ENCODE measurements at regions not wholly inside any gene's neighbourhood (a gene's known extent, or its start where the extent isn't known, plus 50 kb on each side); places are given as distances from the start of the nearest gene placed in this dataset.

DNA sequence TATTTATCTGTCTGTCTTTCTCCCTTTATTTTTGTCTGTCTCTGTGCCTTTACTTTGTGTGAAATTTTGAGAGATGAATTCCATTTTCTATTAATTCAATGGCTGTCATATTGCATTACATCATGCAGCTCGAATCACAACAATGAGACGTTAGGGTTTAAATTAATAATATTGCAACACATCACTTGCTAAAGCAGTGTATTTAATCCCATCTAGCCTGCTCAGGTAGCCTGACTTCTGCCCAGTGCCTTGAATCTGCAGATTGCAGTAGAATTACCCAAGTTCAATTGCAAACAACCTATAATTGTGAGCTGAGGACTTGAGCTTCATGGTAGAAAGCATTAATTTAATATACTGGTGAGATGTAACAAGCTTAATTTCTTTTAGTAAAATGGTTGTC, 235.7 kb upstream of the TSHZ2 start:
- TF ChIP-seq, protein P1, sequence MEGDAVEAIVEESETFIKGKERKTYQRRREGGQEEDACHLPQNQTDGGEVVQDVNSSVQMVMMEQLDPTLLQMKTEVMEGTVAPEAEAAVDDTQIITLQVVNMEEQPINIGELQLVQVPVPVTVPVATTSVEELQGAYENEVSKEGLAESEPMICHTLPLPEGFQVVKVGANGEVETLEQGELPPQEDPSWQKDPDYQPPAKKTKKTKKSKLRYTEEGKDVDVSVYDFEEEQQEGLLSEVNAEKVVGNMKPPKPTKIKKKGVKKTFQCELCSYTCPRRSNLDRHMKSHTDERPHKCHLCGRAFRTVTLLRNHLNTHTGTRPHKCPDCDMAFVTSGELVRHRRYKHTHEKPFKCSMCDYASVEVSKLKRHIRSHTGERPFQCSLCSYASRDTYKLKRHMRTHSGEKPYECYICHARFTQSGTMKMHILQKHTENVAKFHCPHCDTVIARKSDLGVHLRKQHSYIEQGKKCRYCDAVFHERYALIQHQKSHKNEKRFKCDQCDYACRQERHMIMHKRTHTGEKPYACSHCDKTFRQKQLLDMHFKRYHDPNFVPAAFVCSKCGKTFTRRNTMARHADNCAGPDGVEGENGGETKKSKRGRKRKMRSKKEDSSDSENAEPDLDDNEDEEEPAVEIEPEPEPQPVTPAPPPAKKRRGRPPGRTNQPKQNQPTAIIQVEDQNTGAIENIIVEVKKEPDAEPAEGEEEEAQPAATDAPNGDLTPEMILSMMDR (IDR thresholded peaks at IDR 0.05): no peak
- TF ChIP-seq POLR2A (IDR thresholded peaks at IDR 0.05) (no peak), EP300 (IDR thresholded peaks at IDR 0.05) (no peak)

Measured in tibial nerve (tissue), 4 donors.